GM18868 (cell line): ENCODE measurements at regions not wholly inside any gene's neighbourhood (a gene's known extent, or its start where the extent isn't known, plus 50 kb on each side); places are given as distances from the start of the nearest gene placed in this dataset.
A peak's percentile ranks its signal among the peaks of the same experiment; 100 is the strongest.

Source experiments
- ATAC-seq: cut with Tn5 transposase; IDR thresholded peaks from one replicate; pipeline ENCODE4 v1.9.1; 2021; ENCODE audit warnings: mild to moderate bottlenecking, moderate library complexity; ENCODE audit not compliant: unreplicated experiment

- ATAC-seq, result no peak
These were observed 131.9 kb upstream of the STAC start for GRCh38 chr3:36248374-36248773.

GRCh38 chr3:36250191-36250590 lies 130.1 kb upstream of the STAC start:
- no peak for ATAC-seq

- ATAC-seq, result no peak
These were observed 123.0 kb upstream of the STAC start for GRCh38 chr3:36257158-36257852.

- no peak for ATAC-seq
These were observed 121.9 kb upstream of the STAC start for GRCh38 chr3:36258421-36258820.

GRCh38 chr3:36259580-36259979 lies 120.7 kb upstream of the STAC start:
- no peak for ATAC-seq

- no peak for ATAC-seq
These were observed 111.0 kb upstream of the STAC start for GRCh38 chr3:36269274-36269673.

GRCh38 chr3:36282766-36283165 lies 97.5 kb upstream of the STAC start:
- ATAC-seq, result no peak

GRCh38 chr3:36295296-36295695 lies 85.0 kb upstream of the STAC start:
- no peak for ATAC-seq

GRCh38 chr3:36297195-36297594 lies 83.1 kb upstream of the STAC start:
- ATAC-seq, result no peak

GRCh38 chr3:36298188-36298587 lies 82.1 kb upstream of the STAC start:
- no peak for ATAC-seq

- no peak for ATAC-seq
These were observed 78.2 kb upstream of the STAC start for GRCh38 chr3:36302158-36302509.

GRCh38 chr3:36302626-36303025 lies 77.7 kb upstream of the STAC start:
- ATAC-seq, result no peak

GRCh38 chr3:36303286-36303685 lies 77.0 kb upstream of the STAC start:
- ATAC-seq, result no peak

- no peak for ATAC-seq
These were observed 74.3 kb upstream of the STAC start for GRCh38 chr3:36305929-36306520.

GRCh38 chr3:36309092-36309491 lies 71.2 kb upstream of the STAC start:
- no peak for ATAC-seq

GRCh38 chr3:36312351-36312750 lies 68.0 kb upstream of the STAC start:
- ATAC-seq, result no peak

- peak; percentile 85 for ATAC-seq
These were observed 62.4 kb upstream of the STAC start for GRCh38 chr3:36317915-36318314.

GRCh38 chr3:36318621-36319200 lies 61.6 kb upstream of the STAC start:
- ATAC-seq, result no peak

GRCh38 chr3:36319680-36320079 lies 60.6 kb upstream of the STAC start:
- ATAC-seq, result no peak
